ENCODE measurements at regions not wholly inside any gene's neighbourhood (a gene's known extent, or its start where the extent isn't known, plus 50 kb on each side); places are given as distances from the start of the nearest gene placed in this dataset. TPM values are rescaled to one million over a fixed set of nuclear protein-coding genes. Genes with fewer than 3 reads are reported as not detected.
"Not testable (repeated sequence)": the region's sequence is repeated elsewhere in the genome, so short reads cannot be mapped to it uniquely, and the experiment has no call there.

DNA sequence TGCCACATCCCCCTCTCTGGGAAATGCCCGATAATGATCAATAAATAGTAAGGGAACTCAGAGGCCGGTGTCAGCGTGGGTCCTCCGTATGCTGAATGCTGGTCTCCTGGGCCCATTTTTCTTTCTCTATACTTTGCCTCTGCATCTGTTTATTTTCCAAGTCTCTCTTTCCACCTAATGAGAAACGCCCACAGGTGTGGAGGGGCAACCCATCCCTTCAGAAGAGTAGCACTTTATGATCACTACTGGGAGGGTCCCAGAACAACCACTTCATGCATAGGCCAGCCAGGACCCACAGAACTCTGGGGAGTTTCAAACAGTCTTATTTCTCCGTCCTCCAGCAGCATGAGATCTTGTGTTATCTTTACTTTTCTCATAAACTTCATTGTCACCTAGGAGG is 100.1 kb downstream of the CEP44 start:
- TF ChIP-seq, protein P1, sequence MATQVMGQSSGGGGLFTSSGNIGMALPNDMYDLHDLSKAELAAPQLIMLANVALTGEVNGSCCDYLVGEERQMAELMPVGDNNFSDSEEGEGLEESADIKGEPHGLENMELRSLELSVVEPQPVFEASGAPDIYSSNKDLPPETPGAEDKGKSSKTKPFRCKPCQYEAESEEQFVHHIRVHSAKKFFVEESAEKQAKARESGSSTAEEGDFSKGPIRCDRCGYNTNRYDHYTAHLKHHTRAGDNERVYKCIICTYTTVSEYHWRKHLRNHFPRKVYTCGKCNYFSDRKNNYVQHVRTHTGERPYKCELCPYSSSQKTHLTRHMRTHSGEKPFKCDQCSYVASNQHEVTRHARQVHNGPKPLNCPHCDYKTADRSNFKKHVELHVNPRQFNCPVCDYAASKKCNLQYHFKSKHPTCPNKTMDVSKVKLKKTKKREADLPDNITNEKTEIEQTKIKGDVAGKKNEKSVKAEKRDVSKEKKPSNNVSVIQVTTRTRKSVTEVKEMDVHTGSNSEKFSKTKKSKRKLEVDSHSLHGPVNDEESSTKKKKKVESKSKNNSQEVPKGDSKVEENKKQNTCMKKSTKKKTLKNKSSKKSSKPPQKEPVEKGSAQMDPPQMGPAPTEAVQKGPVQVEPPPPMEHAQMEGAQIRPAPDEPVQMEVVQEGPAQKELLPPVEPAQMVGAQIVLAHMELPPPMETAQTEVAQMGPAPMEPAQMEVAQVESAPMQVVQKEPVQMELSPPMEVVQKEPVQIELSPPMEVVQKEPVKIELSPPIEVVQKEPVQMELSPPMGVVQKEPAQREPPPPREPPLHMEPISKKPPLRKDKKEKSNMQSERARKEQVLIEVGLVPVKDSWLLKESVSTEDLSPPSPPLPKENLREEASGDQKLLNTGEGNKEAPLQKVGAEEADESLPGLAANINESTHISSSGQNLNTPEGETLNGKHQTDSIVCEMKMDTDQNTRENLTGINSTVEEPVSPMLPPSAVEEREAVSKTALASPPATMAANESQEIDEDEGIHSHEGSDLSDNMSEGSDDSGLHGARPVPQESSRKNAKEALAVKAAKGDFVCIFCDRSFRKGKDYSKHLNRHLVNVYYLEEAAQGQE (IDR thresholded peaks at IDR 0.05; ENCODE audit: insufficient replicate concordance, low read depth) = no peak
- TF ChIP-seq SPI1 (IDR thresholded peaks at IDR 0.05; ENCODE audit: borderline replicate concordance, low read depth) = no peak
- TF ChIP-seq, protein P2, sequence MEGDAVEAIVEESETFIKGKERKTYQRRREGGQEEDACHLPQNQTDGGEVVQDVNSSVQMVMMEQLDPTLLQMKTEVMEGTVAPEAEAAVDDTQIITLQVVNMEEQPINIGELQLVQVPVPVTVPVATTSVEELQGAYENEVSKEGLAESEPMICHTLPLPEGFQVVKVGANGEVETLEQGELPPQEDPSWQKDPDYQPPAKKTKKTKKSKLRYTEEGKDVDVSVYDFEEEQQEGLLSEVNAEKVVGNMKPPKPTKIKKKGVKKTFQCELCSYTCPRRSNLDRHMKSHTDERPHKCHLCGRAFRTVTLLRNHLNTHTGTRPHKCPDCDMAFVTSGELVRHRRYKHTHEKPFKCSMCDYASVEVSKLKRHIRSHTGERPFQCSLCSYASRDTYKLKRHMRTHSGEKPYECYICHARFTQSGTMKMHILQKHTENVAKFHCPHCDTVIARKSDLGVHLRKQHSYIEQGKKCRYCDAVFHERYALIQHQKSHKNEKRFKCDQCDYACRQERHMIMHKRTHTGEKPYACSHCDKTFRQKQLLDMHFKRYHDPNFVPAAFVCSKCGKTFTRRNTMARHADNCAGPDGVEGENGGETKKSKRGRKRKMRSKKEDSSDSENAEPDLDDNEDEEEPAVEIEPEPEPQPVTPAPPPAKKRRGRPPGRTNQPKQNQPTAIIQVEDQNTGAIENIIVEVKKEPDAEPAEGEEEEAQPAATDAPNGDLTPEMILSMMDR (IDR thresholded peaks at IDR 0.05; ENCODE audit: insufficient read depth, low read length) = no peak
- Histone ChIP-seq H3K4me3 (replicated peaks; ENCODE audit: insufficient read depth, low read length) (no peak overlapping the region), H3K27me3 (ENCODE audit: insufficient read depth, poor library complexity, severe bottlenecking) (no peaks in the 10 kb centered on the region), H3K27ac (replicated peaks) (no peak overlapping the region)
- no peak for DNase-seq (ENCODE audit: low read depth in 1 of 2, low spot score in 1 of 2)

DNA sequence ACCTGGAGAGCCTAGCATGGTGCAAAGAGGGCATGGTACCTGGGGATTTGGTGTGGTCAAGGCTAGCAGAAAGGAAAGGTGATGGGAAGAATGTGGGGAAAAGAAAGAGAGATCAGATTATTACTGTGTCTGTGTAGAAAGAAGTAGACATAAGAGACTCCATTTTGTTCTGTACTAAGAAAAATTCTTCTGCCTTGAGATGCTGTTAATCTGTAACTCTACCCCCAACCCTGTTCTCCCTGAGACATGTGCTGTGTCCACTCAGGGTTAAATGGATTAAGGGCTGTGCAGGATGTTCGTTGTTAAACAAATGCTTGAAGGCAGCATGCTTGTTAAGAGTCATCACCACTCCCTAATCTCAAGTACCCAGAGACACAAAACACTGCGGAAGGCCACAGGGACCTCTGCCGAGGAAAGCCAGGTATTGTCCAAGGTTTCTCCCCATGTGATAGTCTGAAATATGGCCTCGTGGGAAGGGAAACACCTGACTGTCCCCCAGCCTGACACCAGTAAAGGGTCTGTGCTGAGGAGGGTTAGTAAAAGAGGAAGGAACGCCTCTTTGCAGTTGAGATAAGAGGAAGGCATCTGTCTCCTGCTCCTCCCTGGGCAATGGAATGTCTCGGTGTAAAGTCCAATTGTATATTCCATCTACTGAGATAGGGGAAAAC is 99.4 kb downstream of the CEP44 start:
- TF ChIP-seq SPI1 (IDR thresholded peaks at IDR 0.05; ENCODE audit: borderline replicate concordance, low read depth) = 0 out of 2 replicates have a peak, but pooled peaks have one; percentile 16
- DNase-seq (ENCODE audit: low read depth in 1 of 2, low spot score in 1 of 2) = peak in 1 of 2 experiments; percentile 8

More for the DNA sequence above, 99.4 kb downstream of the CEP44 start:
- not testable (repeated sequence) for H3K4me3 ChIP-seq (replicated peaks; ENCODE audit: insufficient read depth, low read length); H3K27me3 ChIP-seq (ENCODE audit: insufficient read depth, poor library complexity, severe bottlenecking); H3K27ac ChIP-seq (replicated peaks)

Small RNA genes in the stretch of these regions (microRNA-seq; reads per million reads assigned to microRNA genes)
- gene MIR4276 = not detected
